ENCODE measurements at regions not wholly inside any gene's neighbourhood (a gene's known extent, or its start where the extent isn't known, plus 50 kb on each side); places are given as distances from the start of the nearest gene placed in this dataset.

GRCh38 chr11:42049186-42049585 is 589.7 kb upstream of the LRRC4C start:
- TF ChIP-seq CTCF (IDR thresholded peaks at IDR 0.05) (no peak), POLR2A (IDR thresholded peaks at IDR 0.05) (no peak)
